Right lobe of liver (tissue), 4 donors: ENCODE measurements at regions not wholly inside any gene's neighbourhood (a gene's known extent, or its start where the extent isn't known, plus 50 kb on each side); places are given as distances from the start of the nearest gene placed in this dataset.

Experiments used
- POLR2A ChIP-seq: fragments of 450-650 bp; IDR thresholded peaks from one replicate; pipeline ENCODE4 v1.6.1; 2017; ENCODE audit warnings: antibody characterized with exemption, mild to moderate bottlenecking
- TF ChIP-seq, protein P1 (sequence below), 4 donors: fragments of 200-600 bp in 3 of 4; fragments of 450-650 bp in 1 of 4; IDR thresholded peaks; one replicate each; pipeline versions ENCODE4 v1.5.1 to v1.8.0; 2016 to 2022; ENCODE audit warnings: antibody characterized with exemption in 4 of 4, mild to moderate bottlenecking in 2 of 4
- donor health status: DM: no; HTN: no; CAD: no.
- donor health status: DM: no; HTN: no; CAD: no.
- donor health status: DM: no; HTN: yes; CAD: no.

DNA sequence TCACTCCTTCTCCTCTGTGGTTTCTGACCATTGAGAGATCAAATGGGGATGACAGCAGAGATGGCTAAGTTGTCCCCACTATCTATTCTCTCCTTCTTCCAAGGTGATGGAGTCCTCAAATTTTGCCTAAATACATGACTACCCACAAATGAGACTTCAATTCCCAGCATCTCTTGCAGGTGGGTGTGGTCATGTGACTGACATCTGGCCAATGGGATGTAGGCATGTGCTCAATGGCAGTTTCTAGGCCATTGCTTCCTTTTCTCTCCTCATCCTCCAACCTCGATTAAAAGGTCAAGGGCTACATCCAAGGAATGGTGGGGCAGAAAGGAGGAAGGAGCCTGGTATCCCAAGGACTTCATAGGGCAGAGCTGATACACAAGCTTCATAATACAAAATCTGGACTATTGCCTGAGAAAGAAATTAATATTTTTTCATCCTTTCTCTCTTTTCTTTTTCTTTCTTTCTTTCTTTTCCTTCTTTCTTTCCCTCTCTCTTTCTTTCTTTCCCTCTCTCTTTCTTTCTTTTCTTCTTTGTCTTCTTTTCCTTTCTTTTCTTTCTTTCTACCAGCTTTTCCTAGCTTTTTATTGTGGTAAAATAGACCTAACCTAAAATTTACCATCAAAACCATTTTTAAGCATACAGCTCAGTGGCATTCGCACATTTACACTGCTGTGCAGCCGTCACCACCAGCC, 100.9 kb upstream of the PRB2 start:
- no peak for TF ChIP-seq POLR2A
- TF ChIP-seq, protein P1, sequence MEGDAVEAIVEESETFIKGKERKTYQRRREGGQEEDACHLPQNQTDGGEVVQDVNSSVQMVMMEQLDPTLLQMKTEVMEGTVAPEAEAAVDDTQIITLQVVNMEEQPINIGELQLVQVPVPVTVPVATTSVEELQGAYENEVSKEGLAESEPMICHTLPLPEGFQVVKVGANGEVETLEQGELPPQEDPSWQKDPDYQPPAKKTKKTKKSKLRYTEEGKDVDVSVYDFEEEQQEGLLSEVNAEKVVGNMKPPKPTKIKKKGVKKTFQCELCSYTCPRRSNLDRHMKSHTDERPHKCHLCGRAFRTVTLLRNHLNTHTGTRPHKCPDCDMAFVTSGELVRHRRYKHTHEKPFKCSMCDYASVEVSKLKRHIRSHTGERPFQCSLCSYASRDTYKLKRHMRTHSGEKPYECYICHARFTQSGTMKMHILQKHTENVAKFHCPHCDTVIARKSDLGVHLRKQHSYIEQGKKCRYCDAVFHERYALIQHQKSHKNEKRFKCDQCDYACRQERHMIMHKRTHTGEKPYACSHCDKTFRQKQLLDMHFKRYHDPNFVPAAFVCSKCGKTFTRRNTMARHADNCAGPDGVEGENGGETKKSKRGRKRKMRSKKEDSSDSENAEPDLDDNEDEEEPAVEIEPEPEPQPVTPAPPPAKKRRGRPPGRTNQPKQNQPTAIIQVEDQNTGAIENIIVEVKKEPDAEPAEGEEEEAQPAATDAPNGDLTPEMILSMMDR (IDR thresholded peaks at IDR 0.05), result no peak
